ENCODE measurements at regions not wholly inside any gene's neighbourhood (a gene's known extent, or its start where the extent isn't known, plus 50 kb on each side); places are given as distances from the start of the nearest gene placed in this dataset.

GRCh38 chr1:58072450-58072849 is 474.1 kb downstream of the OMA1 start:
- H3K4me3 ChIP-seq (ENCODE audit: control insufficient read depth, low read depth, low read length), result no peak overlapping the region
- no peak for TF ChIP-seq CTCF (conservative IDR thresholded peaks at IDR 0.05; ENCODE audit: control insufficient read depth, insufficient read depth, low read depth, low read length)
- DNase-seq (ENCODE audit: low read depth), result no peak

DNA sequence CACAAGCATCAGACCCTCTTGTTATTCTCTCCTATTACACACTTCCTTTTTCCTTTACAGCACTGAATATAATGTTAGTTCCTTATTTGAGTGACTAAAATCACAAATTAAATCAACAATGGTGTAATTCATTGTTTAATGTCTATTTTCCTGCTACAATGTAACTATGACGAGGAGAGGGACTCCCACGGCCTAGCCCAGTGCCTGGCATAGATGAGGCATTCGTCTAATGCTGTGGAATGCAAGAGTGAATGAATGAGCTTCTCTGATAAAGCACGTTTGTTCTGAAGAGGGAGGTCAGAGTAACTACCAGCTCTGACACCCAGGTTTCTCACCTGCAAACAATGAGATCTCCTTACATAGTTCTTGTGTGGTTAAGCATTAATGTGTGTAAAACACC is 479.4 kb downstream of the OMA1 start:
- H3K4me3 ChIP-seq (ENCODE audit: control insufficient read depth, low read depth, low read length), result no peak overlapping the region
- TF ChIP-seq CTCF (conservative IDR thresholded peaks at IDR 0.05; ENCODE audit: control insufficient read depth, insufficient read depth, low read depth, low read length), result no peak
- DNase-seq (ENCODE audit: low read depth), result no peak

DNA sequence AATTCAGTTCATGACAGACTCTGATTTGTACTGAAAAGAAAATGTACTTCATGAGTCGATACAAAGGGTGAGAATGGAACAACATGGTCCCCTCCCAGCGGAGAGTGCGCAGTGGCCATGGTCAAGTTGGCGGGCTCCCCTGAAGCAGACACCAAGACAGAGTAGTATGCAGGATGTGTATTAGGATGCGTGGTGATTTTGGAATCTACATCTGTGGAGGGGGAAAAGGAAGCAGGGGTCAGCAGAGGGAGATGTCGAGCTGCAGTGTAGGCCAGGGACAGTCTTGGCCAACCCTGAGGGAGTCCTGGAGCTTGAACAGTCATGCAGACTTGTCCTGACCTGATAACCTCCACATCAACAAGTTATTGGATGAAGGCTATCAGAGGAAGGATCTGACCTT is 481.0 kb downstream of the OMA1 start:
- H3K4me3 ChIP-seq (ENCODE audit: control insufficient read depth, low read depth, low read length), result no peak overlapping the region
- DNase-seq (ENCODE audit: low read depth), result no peak
- TF ChIP-seq CTCF (conservative IDR thresholded peaks at IDR 0.05; ENCODE audit: control insufficient read depth, insufficient read depth, low read depth, low read length), result no peak

GRCh38 chr1:58064166-58064565 is 482.4 kb downstream of the OMA1 start:
- no peak for TF ChIP-seq CTCF (conservative IDR thresholded peaks at IDR 0.05; ENCODE audit: control insufficient read depth, insufficient read depth, low read depth, low read length)
- H3K4me3 ChIP-seq (ENCODE audit: control insufficient read depth, low read depth, low read length), result no peak overlapping the region
- DNase-seq (ENCODE audit: low read depth), result no peak

DNA sequence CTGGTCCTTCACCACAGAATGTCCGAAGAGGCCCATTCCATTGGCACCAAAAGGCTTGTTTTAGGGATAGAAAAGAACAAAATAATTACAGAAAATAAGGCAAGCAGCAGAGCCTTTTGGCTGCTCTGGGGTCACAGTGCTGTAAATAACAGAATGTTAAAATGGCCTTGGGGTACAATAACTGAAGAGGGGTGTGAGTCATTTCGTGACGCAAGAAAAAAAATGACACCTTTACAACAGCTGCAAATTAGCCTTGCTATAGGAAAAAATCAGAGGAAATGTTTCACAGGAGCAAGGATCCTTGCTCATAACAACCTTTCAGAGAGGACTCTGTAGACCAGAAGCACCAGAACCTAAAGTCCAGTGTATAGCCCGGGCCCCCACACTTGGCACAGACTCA is 483.4 kb downstream of the OMA1 start:
- DNase-seq (ENCODE audit: low read depth), result no peak
- TF ChIP-seq CTCF (conservative IDR thresholded peaks at IDR 0.05; ENCODE audit: control insufficient read depth, insufficient read depth, low read depth, low read length), result no peak
- H3K4me3 ChIP-seq (ENCODE audit: control insufficient read depth, low read depth, low read length), result no peak overlapping the region

- no peak overlapping the region for H3K4me3 ChIP-seq (ENCODE audit: control insufficient read depth, low read depth, low read length)
- no peak for TF ChIP-seq CTCF (conservative IDR thresholded peaks at IDR 0.05; ENCODE audit: control insufficient read depth, insufficient read depth, low read depth, low read length)
- DNase-seq (ENCODE audit: low read depth), result no peak
Observed at GRCh38 chr1:58062635-58063034, 483.9 kb downstream of the OMA1 start.

- DNase-seq (ENCODE audit: low read depth), result no peak
- no peak for TF ChIP-seq CTCF (conservative IDR thresholded peaks at IDR 0.05; ENCODE audit: control insufficient read depth, insufficient read depth, low read depth, low read length)
- H3K4me3 ChIP-seq (ENCODE audit: control insufficient read depth, low read depth, low read length), result no peak overlapping the region
Observed at GRCh38 chr1:58060559-58061170, 485.9 kb downstream of the OMA1 start.

All from fibroblast of mammary gland (primary cell).